Neural cell (in vitro differentiated cells): ENCODE measurements at regions not wholly inside any gene's neighbourhood (a gene's known extent, or its start where the extent isn't known, plus 50 kb on each side); places are given as distances from the start of the nearest gene placed in this dataset.

Experiments
- MXI1 ChIP-seq: fragments of 450-650 bp; conservative IDR thresholded peaks from 2 replicates; pipeline ENCODE4 v1.6.1; 2014; ENCODE audit warnings: antibody characterized with exemption, mild to moderate bottlenecking; ENCODE audit not compliant: poor library complexity, severe bottlenecking
- POLR2AphosphoS5 ChIP-seq: IDR thresholded peaks from 2 replicates; pipeline ENCODE4 v1.6.1; 2012
- RAD21 ChIP-seq: fragments of 450-650 bp; conservative IDR thresholded peaks from 2 replicates; pipeline ENCODE4 v1.6.1; 2014; ENCODE audit warnings: antibody characterized with exemption, mild to moderate bottlenecking, moderate library complexity

- no peak for TF ChIP-seq MXI1
- TF ChIP-seq POLR2AphosphoS5, result no peak
- TF ChIP-seq RAD21, result no peak
These were observed 217.6 kb downstream of the SNCA start for GRCh38 chr4:89619206-89619962.
